Epithelial cell of esophagus (primary cell): ENCODE measurements at regions not wholly inside any gene's neighbourhood (a gene's known extent, or its start where the extent isn't known, plus 50 kb on each side); places are given as distances from the start of the nearest gene placed in this dataset.

Source experiments
- DNase-seq: peaks from one replicate; pipeline ENCODE4 v3.0.0; 2010; ENCODE audit warnings: low read depth
- H3K4me3 ChIP-seq: 2 replicates; pipeline ENCODE4 v1.5.1; 2011; ENCODE audit warnings: mild to moderate bottlenecking, low read length, control low read depth
- TF ChIP-seq, protein P1 (sequence below): IDR thresholded peaks from 2 replicates; pipeline ENCODE4 v1.5.1; 2011; ENCODE audit warnings: low read depth, mild to moderate bottlenecking, low read length, control low read depth, inconsistent platforms; ENCODE audit not compliant: insufficient read depth; ENCODE audit errors: missing control alignments

GRCh38 chr13:40283666-40284065 is 382.8 kb downstream of the FOXO1 start:
- TF ChIP-seq, protein P1, sequence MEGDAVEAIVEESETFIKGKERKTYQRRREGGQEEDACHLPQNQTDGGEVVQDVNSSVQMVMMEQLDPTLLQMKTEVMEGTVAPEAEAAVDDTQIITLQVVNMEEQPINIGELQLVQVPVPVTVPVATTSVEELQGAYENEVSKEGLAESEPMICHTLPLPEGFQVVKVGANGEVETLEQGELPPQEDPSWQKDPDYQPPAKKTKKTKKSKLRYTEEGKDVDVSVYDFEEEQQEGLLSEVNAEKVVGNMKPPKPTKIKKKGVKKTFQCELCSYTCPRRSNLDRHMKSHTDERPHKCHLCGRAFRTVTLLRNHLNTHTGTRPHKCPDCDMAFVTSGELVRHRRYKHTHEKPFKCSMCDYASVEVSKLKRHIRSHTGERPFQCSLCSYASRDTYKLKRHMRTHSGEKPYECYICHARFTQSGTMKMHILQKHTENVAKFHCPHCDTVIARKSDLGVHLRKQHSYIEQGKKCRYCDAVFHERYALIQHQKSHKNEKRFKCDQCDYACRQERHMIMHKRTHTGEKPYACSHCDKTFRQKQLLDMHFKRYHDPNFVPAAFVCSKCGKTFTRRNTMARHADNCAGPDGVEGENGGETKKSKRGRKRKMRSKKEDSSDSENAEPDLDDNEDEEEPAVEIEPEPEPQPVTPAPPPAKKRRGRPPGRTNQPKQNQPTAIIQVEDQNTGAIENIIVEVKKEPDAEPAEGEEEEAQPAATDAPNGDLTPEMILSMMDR: no peak
- no peak overlapping the region for H3K4me3 ChIP-seq
- peak; percentile 95 for DNase-seq

- TF ChIP-seq, protein P1: no peak
- H3K4me3 ChIP-seq: no peak overlapping the region
- no peak for DNase-seq
Observed at GRCh38 chr13:40285634-40286033, 380.8 kb downstream of the FOXO1 start.

GRCh38 chr13:40287428-40287827 is 379.0 kb downstream of the FOXO1 start:
- H3K4me3 ChIP-seq: no peak overlapping the region
- no peak for DNase-seq
- TF ChIP-seq, protein P1: no peak

- TF ChIP-seq, protein P1: no peak
- H3K4me3 ChIP-seq: no peak overlapping the region
Observed at GRCh38 chr13:40288259-40288658, 378.2 kb downstream of the FOXO1 start.

DNA sequence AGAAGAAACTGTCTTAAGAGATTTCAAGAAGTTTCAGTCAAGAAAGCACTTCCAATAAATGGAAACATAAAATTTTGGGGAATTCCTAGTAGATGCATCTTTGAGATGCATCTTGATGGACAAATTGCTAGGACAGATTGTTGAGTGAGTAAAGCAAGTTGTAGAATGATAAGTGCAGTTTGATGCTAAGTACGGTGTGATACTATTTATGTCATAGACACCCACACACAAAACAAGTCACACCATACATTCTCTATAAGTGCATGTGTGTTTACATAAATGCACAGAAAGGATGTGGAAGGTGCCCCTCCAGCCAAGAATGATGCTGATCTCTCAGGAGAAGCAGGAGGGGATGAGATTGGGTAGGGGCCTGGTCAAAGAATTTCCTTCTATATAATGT is 375.7 kb downstream of the FOXO1 start:
- TF ChIP-seq, protein P1: no peak
- no peak overlapping the region for H3K4me3 ChIP-seq

More at GRCh38 chr13:40288259-40288658, 378.2 kb downstream of the FOXO1 start:
- no peak for DNase-seq

GRCh38 chr13:40292108-40292507 is 374.3 kb downstream of the FOXO1 start:
- no peak for DNase-seq
- TF ChIP-seq, protein P1: no peak
- no peak overlapping the region for H3K4me3 ChIP-seq

More for the DNA sequence above, 375.7 kb downstream of the FOXO1 start:
- no peak for DNase-seq

DNA sequence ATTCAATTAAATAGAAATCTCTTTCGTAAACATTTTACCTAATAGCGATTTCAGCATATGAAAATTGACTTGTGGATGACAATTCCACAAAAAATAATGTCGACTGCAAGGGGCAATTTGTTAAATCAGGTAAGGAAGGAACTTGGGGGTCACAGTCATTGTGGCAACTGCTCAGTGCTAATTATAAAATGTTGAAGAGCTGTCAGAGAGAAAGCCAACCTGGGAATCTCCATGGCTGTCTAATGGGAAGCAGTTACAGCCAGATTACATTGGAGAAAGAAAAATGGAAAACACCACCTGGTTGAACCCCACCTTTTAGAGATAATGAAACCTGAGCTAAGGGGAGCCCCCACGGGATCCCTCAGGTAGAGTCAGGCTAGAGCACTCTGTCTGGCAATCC is 373.9 kb downstream of the FOXO1 start:
- TF ChIP-seq, protein P1: no peak

More for the DNA sequence above, 373.9 kb downstream of the FOXO1 start:
- DNase-seq: no peak
- H3K4me3 ChIP-seq: no peak overlapping the region
